Gastroesophageal sphincter (tissue), 3 donors: ENCODE measurements at regions not wholly inside any gene's neighbourhood (a gene's known extent, or its start where the extent isn't known, plus 50 kb on each side); places are given as distances from the start of the nearest gene placed in this dataset.

ENCODE experiments used
- CTCF ChIP-seq, 4 experiments: fragments of 200-600 bp in 2 of 4; fragments of 450-650 bp in 2 of 4; sonication (generic) in 1 of 4; IDR thresholded peaks; one replicate each; pipeline ENCODE4 v1.5.1; 2017 to 2019; ENCODE audit warnings: antibody characterized with exemption in 4 of 4, mild to moderate bottlenecking in 2 of 4, moderate library complexity in 2 of 4
- EP300 ChIP-seq: sonication (generic); formaldehyde crosslinking; IDR thresholded peaks from one replicate; pipeline ENCODE4 v1.6.1; 2017; ENCODE audit warnings: antibody characterized with exemption, mild to moderate bottlenecking

- TF ChIP-seq CTCF (IDR thresholded peaks at IDR 0.05) (no peak), EP300 (no peak)
Measured at GRCh38 chr2:161030260-161031063, 129.8 kb upstream of the TANK start.
